Ovary (tissue), 3 donors: ENCODE measurements at regions not wholly inside any gene's neighbourhood (a gene's known extent, or its start where the extent isn't known, plus 50 kb on each side); places are given as distances from the start of the nearest gene placed in this dataset.

Source experiments
- CTCF ChIP-seq, 3 donors: fragments of 450-650 bp in 2 of 3; fragments of 200-600 bp in 1 of 3; IDR thresholded peaks; one replicate each; pipeline versions ENCODE4 v1.5.1 to v1.8.0; 2016 to 2022; ENCODE audit warnings: antibody characterized with exemption in 3 of 3, mild to moderate bottlenecking in 1 of 3
- POLR2A ChIP-seq: fragments of 450-650 bp; IDR thresholded peaks from one replicate; pipeline ENCODE4 v1.6.1; 2017; ENCODE audit warnings: antibody characterized with exemption, mild to moderate bottlenecking, moderate library complexity
- donor health status: DM: no; HTN: no; CAD: no.

- TF ChIP-seq CTCF (IDR thresholded peaks at IDR 0.05), result no peak
- TF ChIP-seq POLR2A, result no peak
Observed at GRCh38 chr3:180478695-180479094, 123.3 kb upstream of the TTC14 start.
